Kidney epithelial cell (primary cell): ENCODE measurements at regions not wholly inside any gene's neighbourhood (a gene's known extent, or its start where the extent isn't known, plus 50 kb on each side); places are given as distances from the start of the nearest gene placed in this dataset.

Source experiments
- DNase-seq: peaks from one replicate; pipeline ENCODE4 v3.0.0-alpha.2; 2010; ENCODE audit warnings: low read depth
- H3K27me3 ChIP-seq: 2 replicates; pipeline ENCODE4 v1.6.0; 2011; ENCODE audit warnings: low read length; ENCODE audit not compliant: control insufficient read depth, insufficient read depth
- H3K36me3 ChIP-seq: 2 replicates; pipeline ENCODE4 v1.5.1; 2011; ENCODE audit warnings: low read length; ENCODE audit not compliant: control insufficient read depth, insufficient read depth
- H3K4me3 ChIP-seq: 2 replicates; pipeline ENCODE4 v1.5.1; 2011; ENCODE audit warnings: low read depth, mild to moderate bottlenecking, control low read depth, low read length
- TF ChIP-seq, protein P1 (sequence below): IDR thresholded peaks from 2 replicates; pipeline ENCODE4 v1.5.1; 2011; ENCODE audit warnings: mild to moderate bottlenecking, moderate library complexity, low read length, control low read depth, inconsistent platforms; ENCODE audit not compliant: insufficient read depth, poor library complexity, severe bottlenecking

- no peaks in the 10 kb centered on the region for H3K36me3 ChIP-seq
- no peak for DNase-seq
- TF ChIP-seq, protein P1, sequence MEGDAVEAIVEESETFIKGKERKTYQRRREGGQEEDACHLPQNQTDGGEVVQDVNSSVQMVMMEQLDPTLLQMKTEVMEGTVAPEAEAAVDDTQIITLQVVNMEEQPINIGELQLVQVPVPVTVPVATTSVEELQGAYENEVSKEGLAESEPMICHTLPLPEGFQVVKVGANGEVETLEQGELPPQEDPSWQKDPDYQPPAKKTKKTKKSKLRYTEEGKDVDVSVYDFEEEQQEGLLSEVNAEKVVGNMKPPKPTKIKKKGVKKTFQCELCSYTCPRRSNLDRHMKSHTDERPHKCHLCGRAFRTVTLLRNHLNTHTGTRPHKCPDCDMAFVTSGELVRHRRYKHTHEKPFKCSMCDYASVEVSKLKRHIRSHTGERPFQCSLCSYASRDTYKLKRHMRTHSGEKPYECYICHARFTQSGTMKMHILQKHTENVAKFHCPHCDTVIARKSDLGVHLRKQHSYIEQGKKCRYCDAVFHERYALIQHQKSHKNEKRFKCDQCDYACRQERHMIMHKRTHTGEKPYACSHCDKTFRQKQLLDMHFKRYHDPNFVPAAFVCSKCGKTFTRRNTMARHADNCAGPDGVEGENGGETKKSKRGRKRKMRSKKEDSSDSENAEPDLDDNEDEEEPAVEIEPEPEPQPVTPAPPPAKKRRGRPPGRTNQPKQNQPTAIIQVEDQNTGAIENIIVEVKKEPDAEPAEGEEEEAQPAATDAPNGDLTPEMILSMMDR, result no peak
- H3K27me3 ChIP-seq, result no peaks in the 10 kb centered on the region
- no peak overlapping the region for H3K4me3 ChIP-seq
Observed at GRCh38 chr1:189880135-189880534, 597.5 kb downstream of the BRINP3 start.

- TF ChIP-seq, protein P1, result no peak
- H3K4me3 ChIP-seq, result no peak overlapping the region
- no peak for DNase-seq
- no peaks in the 10 kb centered on the region for H3K36me3 ChIP-seq
- H3K27me3 ChIP-seq, result no peaks in the 10 kb centered on the region
Observed at GRCh38 chr1:189899686-189900425, 577.8 kb downstream of the BRINP3 start.

DNA sequence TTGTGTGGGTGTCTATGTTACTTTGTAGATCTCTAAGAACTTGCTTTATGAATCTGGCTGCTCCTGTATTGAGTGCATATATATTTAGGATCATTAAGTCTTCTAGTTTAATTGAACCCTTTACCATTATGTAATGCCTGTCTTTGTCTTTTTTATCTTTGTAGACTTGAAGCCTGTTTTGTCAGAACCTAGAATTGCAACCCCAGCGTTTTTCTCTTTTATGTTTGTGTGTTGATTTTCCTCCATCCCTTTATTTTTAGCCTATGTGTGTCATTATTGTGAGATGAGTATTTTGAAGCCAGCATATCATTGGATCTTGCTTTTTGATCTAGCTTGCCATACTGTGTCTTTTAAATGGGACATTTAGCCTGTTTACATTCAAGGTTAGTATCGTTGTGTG lies 573.2 kb downstream of the BRINP3 start:
- DNase-seq, result no peak
- H3K4me3 ChIP-seq, result no peak overlapping the region
- no peaks in the 10 kb centered on the region for H3K36me3 ChIP-seq
- no peaks in the 10 kb centered on the region for H3K27me3 ChIP-seq
- TF ChIP-seq, protein P1, result no peak

DNA sequence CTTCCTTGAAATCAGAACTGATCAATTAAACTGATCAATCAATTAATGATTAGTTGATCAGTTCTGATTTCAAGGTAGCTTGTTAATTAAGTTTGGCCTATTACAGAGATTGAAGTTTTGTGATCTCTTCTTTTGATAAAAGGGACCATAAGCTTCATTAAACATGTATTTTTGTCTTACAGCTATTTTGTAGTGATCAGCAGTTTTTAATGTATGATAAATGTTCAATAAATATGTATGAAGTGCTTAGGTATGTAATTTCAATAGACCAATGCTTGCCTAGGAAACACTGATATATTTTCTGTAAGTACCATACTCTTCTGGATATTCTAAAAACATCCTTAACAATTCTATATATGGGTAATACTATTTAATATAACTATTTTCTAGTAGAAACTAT lies 569.6 kb downstream of the BRINP3 start:
- Histone ChIP-seq H3K4me3 (no peak overlapping the region), H3K36me3 (no peaks in the 10 kb centered on the region), H3K27me3 (no peaks in the 10 kb centered on the region)
- TF ChIP-seq, protein P1, result no peak
- no peak for DNase-seq

GRCh38 chr1:189921613-189922012 lies 556.1 kb downstream of the BRINP3 start:
- TF ChIP-seq, protein P1, result no peak
- H3K4me3 ChIP-seq, result no peak overlapping the region
- DNase-seq, result no peak
- H3K36me3 ChIP-seq, result no peaks in the 10 kb centered on the region
- no peaks in the 10 kb centered on the region for H3K27me3 ChIP-seq

GRCh38 chr1:189927641-189928040 lies 550.0 kb downstream of the BRINP3 start:
- H3K27me3 ChIP-seq, result no peaks in the 10 kb centered on the region
- no peak overlapping the region for H3K4me3 ChIP-seq
- TF ChIP-seq, protein P1, result no peak
- no peaks in the 10 kb centered on the region for H3K36me3 ChIP-seq
- DNase-seq, result no peak
